C4-2B (cell line): ENCODE measurements at regions not wholly inside any gene's neighbourhood (a gene's known extent, or its start where the extent isn't known, plus 50 kb on each side); places are given as distances from the start of the nearest gene placed in this dataset.
"Not testable (repeated sequence)": the region's sequence is repeated elsewhere in the genome, so short reads cannot be mapped to it uniquely, and the experiment has no call there.

Source experiments
- ZFX ChIP-seq: fragments of 450-650 bp; IDR thresholded peaks from 2 replicates; pipeline ENCODE4 v1.6.1; 2017
- TF ChIP-seq, protein P1 (sequence below): fragments of 450-650 bp; conservative IDR thresholded peaks from 2 replicates; pipeline ENCODE4 v1.5.1; 2017; ENCODE audit warnings: mild to moderate bottlenecking

DNA sequence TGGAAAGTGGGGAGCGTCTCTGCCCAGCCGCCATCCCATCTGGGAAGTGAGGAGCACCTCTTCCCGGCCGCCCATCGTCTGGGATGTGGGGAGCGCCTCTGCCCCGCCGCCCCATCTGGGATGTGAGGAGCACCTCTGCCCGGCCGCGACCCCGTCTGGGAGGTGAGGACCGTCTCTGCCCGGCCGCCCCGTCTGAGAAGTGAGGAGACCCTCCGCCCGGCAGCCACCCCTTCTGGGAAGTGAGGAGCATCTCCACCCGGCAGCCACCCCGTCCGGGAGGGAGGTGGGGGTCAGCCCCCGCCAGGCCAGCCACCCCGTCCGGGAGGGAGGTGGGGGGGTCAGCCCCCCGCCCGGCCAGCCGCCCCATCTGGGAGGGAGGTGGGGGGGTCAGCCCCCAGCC lies 190.0 kb upstream of the MGAT5 start:
- TF ChIP-seq, protein P1, sequence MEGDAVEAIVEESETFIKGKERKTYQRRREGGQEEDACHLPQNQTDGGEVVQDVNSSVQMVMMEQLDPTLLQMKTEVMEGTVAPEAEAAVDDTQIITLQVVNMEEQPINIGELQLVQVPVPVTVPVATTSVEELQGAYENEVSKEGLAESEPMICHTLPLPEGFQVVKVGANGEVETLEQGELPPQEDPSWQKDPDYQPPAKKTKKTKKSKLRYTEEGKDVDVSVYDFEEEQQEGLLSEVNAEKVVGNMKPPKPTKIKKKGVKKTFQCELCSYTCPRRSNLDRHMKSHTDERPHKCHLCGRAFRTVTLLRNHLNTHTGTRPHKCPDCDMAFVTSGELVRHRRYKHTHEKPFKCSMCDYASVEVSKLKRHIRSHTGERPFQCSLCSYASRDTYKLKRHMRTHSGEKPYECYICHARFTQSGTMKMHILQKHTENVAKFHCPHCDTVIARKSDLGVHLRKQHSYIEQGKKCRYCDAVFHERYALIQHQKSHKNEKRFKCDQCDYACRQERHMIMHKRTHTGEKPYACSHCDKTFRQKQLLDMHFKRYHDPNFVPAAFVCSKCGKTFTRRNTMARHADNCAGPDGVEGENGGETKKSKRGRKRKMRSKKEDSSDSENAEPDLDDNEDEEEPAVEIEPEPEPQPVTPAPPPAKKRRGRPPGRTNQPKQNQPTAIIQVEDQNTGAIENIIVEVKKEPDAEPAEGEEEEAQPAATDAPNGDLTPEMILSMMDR: not testable (repeated sequence)
- not testable (repeated sequence) for TF ChIP-seq ZFX
